Chondrocyte (in vitro differentiated cells): ENCODE measurements at regions not wholly inside any gene's neighbourhood (a gene's known extent, or its start where the extent isn't known, plus 50 kb on each side); places are given as distances from the start of the nearest gene placed in this dataset.
A peak's percentile ranks its signal among the peaks of the same experiment; 100 is the strongest.

ENCODE experiments used
- DNase-seq: peaks from one replicate; pipeline ENCODE4 v3.0.0; 2021; ENCODE audit warnings: mixed read lengths, low spot score
- H3K27ac Mint-ChIP-seq: one replicate; pipeline ENCODE4 v1.8.0; 2021; ENCODE audit warnings: mild to moderate bottlenecking, moderate library complexity, mixed read lengths; ENCODE audit not compliant: unreplicated experiment
- H3K27me3 Mint-ChIP-seq: 2 replicates; pipeline ENCODE4 v1.8.0; 2021; ENCODE audit warnings: low read depth, mixed read lengths
- H3K36me3 Mint-ChIP-seq: 2 replicates; pipeline ENCODE4 v1.8.0; 2021; ENCODE audit warnings: low read depth, mixed read lengths
- H3K4me1 Mint-ChIP-seq: 2 replicates; pipeline ENCODE4 v1.8.0; 2021; ENCODE audit warnings: low read depth, mild to moderate bottlenecking, mixed read lengths
- H3K4me3 Mint-ChIP-seq: one replicate; pipeline ENCODE4 v1.8.0; 2021; ENCODE audit warnings: mild to moderate bottlenecking, moderate library complexity, mixed read lengths; ENCODE audit not compliant: unreplicated experiment
- H3K9me3 Mint-ChIP-seq: 2 replicates; pipeline ENCODE4 v1.8.0; 2021; ENCODE audit warnings: low read depth, mixed read lengths
- TF ChIP-seq, protein P1 (sequence below): fragments of 200-600 bp; sonication (generic); IDR thresholded peaks from 2 replicates; pipeline ENCODE4 v1.5.0; 2021; ENCODE audit warnings: antibody characterized with exemption, mild to moderate bottlenecking, moderate library complexity

DNA sequence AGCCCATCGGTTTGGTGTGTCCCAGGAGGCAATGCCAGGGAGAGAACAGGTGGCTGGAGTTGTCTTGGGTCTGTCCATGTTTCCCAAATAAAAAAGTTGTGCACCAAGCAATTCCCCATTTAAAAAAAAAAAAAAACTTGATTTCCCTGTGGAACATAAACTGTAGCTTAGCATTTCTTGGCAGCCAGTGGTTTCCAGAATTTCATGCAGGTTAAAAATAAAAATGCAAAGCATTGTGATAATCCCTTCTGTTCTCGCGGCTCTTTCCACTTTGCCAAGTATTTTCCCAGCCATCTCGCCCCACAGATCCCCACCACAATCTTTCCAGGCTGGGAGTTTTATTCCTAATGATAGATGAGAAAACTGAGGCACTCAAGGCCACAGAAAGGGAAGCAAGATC is 51.4 kb upstream of the MSX1 start:
- Mint-ChIP-seq H3K4me1 (no peaks in the 10 kb centered on the region), H3K27me3 (peaks cover 9% of the 10 kb centered on the region), H3K36me3 (no peaks in the 10 kb centered on the region), H3K9me3 (peaks cover 7% of the 10 kb centered on the region), H3K27ac (no peak overlapping the region), H3K4me3 (no peak overlapping the region)
- TF ChIP-seq, protein P1, sequence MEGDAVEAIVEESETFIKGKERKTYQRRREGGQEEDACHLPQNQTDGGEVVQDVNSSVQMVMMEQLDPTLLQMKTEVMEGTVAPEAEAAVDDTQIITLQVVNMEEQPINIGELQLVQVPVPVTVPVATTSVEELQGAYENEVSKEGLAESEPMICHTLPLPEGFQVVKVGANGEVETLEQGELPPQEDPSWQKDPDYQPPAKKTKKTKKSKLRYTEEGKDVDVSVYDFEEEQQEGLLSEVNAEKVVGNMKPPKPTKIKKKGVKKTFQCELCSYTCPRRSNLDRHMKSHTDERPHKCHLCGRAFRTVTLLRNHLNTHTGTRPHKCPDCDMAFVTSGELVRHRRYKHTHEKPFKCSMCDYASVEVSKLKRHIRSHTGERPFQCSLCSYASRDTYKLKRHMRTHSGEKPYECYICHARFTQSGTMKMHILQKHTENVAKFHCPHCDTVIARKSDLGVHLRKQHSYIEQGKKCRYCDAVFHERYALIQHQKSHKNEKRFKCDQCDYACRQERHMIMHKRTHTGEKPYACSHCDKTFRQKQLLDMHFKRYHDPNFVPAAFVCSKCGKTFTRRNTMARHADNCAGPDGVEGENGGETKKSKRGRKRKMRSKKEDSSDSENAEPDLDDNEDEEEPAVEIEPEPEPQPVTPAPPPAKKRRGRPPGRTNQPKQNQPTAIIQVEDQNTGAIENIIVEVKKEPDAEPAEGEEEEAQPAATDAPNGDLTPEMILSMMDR: no peak
- DNase-seq: no peak

DNA sequence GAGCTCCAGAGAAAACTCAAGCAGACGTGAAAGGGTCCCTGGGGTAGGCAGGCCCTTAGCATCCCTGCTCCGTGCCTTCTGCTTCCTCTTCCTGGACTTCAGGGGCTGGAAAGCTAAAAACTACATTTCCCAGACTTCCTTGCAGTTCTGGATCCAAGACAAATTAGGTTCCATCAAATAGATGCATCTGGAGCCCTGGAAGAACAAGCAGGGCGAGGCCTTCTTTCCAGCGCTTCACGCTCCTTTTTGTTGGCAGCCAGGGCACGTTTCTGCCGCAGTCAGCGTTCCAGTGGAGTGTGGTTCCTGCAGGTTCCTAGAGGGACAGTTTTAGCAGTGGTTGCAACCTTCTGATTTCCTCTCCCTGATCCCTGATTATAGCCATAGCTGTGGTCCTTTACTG is 53.6 kb upstream of the MSX1 start:
- Mint-ChIP-seq H3K4me1 (peaks cover 8% of the 10 kb centered on the region), H3K27ac (no peak overlapping the region), H3K36me3 (no peaks in the 10 kb centered on the region), H3K9me3 (peaks cover 7% of the 10 kb centered on the region), H3K4me3 (no peak overlapping the region), H3K27me3 (no peaks in the 10 kb centered on the region)
- DNase-seq: no peak
- TF ChIP-seq, protein P1: no peak

DNA sequence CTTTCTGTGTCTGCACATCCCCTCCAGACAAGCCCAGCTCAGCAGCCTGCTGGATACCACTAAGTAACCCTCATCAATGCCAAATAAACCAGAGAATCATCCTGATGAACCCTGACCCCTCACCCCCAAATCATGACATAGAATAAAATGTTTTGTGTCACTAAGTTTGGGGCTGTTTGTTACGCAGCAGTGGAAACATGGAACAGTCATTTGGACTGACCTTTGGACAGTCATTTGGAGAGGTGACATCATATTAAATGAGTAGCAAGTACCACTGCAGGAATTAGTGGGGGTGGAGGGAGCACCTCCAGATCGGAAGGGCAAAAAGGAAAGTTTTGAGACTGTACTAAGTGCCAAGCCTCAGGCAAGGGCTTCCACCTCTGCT is 55.6 kb upstream of the MSX1 start:
- TF ChIP-seq, protein P1: no peak
- no peak overlapping the region for H3K4me3 Mint-ChIP-seq
- no peaks in the 10 kb centered on the region for H3K27me3 Mint-ChIP-seq
- H3K27ac Mint-ChIP-seq: no peak overlapping the region
- H3K36me3 Mint-ChIP-seq: no peaks in the 10 kb centered on the region
- DNase-seq: no peak
- H3K9me3 Mint-ChIP-seq: no peaks in the 10 kb centered on the region
- peaks cover 14% of the 10 kb centered on the region for H3K4me1 Mint-ChIP-seq

DNA sequence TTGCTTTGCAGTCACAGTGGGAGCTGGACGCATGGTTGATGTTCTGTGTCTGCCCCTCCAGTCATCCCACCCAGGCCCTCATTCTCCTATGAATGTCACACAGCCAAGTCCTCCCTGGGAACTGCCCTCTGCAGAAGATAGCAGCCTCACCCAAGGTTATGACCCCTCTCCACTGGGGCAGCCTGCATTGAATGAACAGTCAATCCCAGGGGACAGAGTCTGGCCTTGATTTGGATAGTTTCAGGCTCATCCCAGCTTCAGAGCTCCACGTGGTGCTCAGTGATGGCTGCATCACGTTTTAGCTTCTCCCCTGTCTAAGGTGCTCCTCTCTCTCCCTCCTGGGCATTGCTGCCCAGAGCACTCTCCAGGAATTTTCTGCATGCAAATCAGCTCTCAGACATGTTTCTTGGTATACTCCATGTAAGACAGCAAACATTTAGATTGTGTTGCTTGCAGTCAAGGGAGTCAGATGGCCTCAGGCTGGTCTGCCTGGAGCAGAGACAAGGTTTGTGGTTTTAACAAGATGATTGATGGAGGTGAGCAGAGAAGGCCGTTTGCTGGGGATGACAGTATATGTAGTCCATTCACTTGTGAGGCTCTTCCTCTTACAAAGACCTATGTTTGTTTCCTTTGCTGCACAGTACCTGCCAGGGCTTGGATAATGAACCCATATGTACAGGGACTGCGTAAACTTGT is 56.1 kb upstream of the MSX1 start:
- TF ChIP-seq, protein P1: no peak
- Mint-ChIP-seq H3K27ac (no peak overlapping the region), H3K4me1 (peaks cover 14% of the 10 kb centered on the region), H3K27me3 (no peaks in the 10 kb centered on the region), H3K36me3 (no peaks in the 10 kb centered on the region), H3K4me3 (no peak overlapping the region), H3K9me3 (no peaks in the 10 kb centered on the region)
- no peak for DNase-seq

DNA sequence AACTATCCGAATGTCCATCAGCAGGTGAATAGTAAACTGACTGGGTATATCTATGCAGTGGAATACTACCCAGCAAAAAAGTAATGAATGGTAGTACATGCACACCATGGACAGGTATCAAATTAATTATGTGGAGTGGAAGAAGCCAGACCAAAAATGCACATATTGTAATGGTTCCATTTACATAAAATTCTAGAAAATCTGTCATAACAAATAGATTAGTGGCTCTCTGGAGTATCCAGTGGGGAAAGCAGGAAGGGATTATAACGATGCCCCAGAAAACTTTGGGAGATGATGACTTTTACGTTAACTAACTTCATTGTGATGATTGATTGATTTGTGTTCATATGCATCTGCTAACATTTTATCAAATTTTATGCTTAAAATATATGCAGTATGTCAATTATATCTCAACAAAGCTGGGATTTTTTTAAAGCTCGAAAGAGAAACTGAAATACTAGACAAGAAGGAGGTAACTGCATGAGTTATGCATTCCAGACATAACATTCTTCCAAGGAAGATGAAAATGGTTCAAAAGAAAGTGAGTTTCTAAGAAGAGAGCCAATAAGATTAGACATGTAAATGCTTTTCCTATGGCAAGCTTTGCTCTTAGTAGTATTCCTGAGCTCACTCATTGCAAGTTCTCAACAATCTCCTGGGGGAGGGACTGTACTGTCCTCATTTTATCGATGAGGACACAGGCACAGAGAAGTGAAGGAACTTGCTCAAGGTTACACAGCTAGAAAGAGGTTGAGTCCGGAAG is 58.6 kb upstream of the MSX1 start:
- Mint-ChIP-seq H3K4me3 (no peak overlapping the region), H3K36me3 (no peaks in the 10 kb centered on the region), H3K4me1 (peaks cover 14% of the 10 kb centered on the region), H3K27ac (peak overlapping the region; percentile 68), H3K9me3 (no peaks in the 10 kb centered on the region), H3K27me3 (no peaks in the 10 kb centered on the region)
- TF ChIP-seq, protein P1: no peak
- no peak for DNase-seq
